Germinal center (tissue), 1 donor: ENCODE measurements at regions not wholly inside any gene's neighbourhood (a gene's known extent, or its start where the extent isn't known, plus 50 kb on each side); places are given as distances from the start of the nearest gene placed in this dataset.
A peak's percentile ranks its signal among the peaks of the same experiment; 100 is the strongest.
"Not testable (repeated sequence)": the region's sequence is repeated elsewhere in the genome, so short reads cannot be mapped to it uniquely, and the experiment has no call there.

Experiments used
- DNase-seq: peaks from one replicate; pipeline ENCODE4 v3.0.0; 2012; ENCODE audit warnings: mixed read lengths, low spot score

DNA sequence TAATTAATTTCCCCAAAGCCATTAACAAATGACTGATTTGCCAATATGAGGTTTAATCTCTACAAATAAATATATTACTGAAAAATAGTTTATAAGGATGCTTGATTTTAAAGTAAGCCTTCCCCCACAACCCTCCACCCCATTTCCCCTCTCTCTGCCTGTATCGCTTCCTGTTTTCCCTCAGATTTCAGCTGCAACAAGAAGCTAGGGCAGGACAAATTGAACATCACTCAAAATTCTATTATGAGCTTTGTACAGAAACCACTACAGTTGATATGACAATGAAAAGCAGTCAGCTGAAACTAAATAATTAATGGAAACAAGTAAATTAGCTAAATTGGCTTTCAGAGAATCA is 109.0 kb upstream of the SP4 start:
- no peak for DNase-seq

DNA sequence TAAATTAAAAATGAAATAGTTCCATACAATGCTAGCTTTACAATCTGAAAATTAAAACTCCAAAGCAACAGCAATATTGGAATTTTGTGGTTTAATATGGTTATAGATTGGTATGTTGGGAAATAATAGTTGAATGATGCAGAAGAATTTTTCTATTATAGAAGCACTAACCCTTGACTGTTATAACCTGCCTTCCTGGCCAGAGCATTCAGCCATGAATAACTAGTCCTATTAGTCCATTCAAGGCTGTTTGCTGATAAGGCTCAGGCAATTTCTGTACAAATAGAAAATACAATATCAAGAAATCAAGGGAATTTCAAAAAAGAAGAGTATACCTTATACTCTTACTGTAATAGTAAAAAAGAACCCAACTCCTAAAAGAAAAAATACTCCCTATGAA is 101.6 kb upstream of the SP4 start:
- no peak for DNase-seq

DNA sequence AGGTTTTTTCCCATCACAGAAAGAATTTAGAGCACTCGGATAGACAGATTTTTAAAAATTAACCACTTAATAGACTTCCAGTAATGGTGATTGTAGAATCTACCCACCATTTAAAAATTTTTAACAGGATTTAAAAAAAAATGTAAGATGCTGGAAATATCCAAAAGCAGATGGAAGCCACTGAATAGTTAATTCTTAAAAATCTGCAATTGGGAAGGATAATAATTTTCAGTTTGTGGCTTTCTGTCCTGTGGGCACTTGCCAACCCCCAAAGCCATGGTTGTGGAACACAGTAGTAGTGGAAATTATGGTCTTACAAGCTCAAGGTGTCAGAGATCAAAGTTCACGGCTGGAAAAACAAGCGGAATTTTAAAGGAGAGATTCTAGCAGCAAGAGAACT is 101.0 kb upstream of the SP4 start:
- no peak for DNase-seq

DNA sequence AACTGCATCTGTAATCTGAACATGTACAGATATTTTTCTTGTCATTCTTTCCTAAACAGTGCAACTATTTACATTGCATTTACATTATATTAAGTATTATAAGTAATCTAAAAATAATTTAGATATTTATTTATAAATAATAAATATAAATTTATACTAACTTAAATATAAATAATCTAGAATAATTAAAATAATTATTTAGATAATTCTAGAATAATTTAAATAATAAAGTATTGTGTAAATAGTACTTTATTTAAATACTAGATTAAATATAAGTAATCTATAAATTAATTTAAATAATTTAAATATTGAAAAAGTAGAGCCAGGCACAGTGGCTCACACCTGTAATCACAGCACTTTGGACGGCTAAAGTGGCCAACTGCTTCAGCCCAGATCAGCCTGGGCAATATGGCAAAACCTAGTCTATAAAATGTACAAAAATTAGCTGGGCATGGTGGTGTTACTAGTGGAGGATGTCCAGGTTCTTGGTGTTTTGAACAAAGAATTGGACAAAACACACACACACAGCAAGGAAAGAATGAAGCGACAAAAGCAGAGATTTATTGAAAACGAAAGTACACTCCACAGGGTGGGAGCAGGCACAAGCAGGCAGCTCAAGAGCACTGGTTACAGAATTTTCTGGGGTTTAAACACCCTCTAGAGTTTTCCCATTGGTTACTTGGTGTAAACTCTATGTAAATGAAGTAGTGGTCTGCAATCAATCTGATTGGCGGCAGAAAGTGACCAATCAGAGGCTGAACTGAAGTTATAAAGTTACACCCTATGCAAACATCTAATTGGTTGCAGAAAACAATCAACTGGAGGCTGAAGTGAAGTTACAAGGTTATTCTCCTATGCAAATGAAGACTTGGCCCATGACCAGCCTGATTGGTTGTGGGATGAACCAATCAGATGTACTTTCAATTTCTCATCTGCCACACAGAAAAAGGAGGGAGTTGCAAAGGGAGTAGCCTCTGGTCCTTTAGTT is 100.2 kb upstream of the SP4 start:
- DNase-seq, result no peak

DNA sequence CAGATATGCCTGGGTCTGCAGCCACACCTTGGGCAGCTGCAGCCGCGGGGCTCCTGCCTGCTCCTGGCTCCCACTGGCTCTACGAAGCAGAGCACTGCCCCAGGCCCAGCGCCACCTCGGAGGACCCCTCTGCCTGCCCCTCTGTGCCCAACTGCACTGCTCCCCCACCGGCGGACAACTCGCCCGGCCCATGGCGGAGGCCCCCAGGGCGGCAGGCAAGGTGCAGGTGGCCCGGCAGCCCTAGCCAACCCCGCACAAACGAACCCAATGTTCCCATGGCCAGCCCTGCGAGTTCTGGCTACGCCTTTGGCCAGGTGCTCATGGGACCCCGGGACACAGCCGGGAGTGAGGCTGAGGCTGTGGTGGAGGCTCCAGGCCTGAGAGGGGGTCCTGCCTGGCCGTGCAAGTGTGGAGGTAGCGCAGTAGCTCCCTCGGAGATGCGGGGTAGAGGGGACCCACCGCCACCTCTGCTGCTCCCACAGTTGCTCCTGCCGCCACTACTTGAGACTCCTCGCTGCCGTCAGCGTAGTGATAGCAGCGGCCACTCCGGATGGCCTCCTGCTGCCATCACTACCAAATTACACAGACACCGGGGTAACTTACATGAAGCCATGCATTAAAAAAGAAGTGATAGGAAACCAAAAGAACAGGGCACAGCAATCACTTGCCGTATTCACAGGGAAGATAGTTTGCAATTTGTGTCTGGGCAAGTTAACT is 97.3 kb upstream of the SP4 start:
- DNase-seq, result no peak

DNA sequence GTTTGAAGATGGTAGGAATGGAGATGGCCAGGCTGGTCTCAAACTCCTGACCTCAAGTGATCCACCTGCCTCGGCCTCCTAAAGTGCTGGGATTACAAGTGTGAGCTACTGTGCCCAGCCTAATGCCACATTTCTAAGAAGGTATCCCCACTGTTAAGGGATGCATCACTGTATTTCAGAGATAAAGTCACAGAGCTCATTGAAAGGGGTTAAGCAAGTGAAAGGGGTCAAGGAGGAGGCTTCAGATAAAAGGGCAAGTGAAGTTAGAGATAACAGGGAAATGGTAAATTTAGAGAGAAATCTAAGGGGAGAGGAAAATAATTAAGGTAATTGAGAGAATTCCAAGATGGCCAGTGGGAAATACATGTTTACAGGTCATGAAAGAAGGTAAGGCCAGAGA is 93.0 kb upstream of the SP4 start:
- no peak for DNase-seq

DNA sequence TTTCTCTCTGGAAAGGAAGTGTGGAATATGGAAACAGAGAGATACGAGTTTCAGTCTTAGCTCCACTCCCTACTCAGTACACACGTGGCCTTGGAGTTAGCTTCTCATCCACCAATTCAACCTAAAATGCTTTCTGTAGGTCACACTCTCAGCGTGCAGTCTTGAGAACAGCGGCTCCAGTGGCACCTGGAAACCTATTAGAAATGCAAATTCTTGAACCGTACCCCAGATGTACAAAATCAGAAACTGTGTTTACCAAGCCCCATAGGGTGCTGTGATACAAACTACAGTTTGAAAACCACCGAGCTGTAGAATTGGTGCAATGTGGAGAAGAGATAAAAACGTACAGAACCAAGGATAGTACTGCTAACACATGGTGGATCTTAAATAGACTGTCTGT is 91.1 kb upstream of the SP4 start:
- DNase-seq, result no peak

DNA sequence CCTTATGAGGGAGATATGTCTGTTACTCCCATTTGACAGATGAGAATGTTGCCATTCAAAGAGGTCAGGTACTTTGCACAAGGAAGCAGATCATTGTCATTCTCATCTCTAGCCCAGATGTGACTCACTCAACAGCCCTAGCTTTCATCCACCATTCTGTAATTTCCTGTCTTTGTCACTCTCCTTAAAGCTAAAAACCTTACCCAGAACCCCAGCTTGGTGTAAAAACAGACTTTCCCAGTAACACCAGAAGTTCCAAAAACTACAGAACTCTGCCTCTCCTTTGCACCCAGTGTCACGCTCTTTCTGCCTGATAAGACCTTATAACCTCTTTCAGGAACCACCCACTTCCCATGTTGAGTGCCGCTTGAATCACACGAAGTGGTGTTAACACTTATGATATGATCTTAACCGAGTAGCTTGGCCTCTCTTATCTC is 89.1 kb upstream of the SP4 start:
- DNase-seq, result no peak

DNA sequence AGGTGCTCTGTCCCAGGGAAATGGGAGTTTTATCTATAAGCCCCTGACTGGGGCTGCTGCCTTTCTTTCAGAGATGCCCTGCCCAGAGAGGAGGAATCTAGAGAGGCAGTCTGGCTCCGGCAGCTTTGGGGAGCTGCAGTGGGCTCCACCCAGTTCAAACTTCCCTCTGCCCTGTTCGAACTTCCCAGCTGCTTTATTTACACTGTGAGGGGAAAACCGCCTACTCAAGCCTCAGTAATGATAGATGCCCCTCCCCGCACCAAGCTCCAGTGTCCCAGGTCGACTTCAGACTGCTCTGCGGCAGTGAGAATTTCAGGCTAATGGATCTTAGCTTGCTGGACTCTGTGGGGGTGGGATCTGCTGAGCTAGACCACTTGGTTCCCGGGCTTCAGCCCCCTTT is 83.0 kb upstream of the SP4 start:
- not testable (repeated sequence) for DNase-seq

DNA sequence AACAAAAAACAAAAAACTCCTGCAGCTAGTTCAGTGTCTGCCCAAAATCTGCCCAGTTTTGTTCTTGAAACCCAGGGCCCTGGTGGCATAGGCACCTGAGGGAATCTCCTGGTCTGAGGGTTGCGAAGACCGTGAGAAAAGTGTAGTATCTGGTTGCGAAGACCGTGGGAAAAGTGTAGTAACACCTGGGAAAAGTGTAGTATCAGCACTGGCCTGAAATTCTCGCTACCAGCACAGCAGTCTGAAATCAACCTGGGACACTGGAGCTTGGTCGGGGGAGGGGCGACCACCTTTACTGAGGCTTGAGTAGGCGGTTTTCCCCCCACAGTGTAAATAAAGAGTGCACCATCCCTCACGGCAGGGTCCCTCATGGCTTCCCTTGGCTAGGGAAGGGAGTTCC is 82.5 kb upstream of the SP4 start:
- no peak for DNase-seq

DNA sequence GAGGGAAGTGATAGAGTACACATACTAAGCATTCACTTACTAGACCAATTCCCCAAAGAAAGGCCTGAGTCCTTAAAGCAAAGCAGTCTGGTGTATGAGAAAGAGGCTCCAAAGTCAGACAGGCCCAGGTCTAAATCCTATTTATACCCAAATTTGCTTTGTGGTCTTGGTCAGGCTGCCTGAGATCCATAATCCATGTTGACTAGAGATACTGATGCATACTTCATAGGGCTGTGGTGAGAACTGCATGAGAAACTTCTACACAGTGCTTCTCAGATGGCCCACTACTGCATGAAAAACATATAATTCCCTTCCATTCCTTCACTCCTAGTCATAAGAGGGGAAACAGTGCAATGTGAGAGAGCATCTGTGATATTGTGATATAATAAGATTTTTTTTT is 81.6 kb upstream of the SP4 start:
- DNase-seq, result no peak

DNA sequence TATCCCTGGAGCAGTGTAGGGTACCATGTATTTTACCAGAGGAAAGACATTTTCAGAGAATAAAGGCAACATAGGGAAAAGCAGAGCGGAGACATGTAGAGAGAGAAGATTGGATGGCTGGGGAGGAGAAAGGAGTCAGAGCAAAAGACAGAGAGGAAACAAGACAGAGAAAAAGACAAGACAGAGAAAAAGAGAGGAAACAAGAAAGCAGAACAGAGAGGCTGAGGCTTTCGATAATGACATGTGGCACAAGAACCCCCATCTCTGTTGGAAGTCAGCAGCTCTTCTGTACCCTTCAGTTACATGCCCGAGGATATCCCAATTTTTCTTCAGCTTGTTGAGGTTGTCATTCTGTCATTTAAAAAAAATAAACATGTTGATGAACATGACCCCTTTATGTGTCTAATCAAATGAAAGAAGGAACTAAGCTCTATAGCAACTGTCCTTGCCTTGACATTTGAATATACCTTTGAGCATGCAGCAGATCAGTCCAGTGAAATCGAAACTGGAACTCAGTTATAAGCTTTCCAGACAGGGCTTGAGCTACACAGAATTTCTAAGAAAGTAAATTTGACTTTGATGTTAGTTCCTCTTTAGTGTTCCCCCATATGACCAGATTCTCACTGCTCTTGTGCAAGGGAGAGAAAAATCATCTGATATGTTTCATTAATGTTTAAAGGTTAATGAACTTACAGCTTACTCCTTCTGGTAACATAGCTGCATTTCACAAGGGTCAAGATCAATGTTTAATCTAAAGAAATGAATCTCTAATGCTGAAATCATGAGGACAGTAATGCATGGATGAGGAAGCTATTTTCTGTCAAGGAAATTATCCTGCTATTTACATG is 75.1 kb upstream of the SP4 start:
- peak; percentile 69 for DNase-seq

DNA sequence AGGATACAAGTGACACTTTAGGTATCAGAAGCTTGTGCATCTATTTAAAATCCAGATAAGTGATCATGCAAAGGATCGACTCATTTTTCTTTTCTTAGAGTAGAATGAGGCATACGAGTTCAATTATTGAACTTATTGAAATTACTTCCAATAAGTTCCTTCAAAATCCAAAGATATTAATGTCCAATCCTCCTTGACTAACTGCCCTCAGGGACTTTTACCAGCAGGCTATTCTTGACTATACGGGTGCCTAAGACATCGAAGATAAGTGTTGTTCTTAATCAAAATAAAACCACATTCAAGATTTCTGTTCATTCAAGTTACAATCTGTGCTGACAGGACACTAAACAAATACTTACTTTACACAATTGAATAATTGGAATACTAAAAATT is 74.5 kb upstream of the SP4 start:
- DNase-seq, result no peak

DNA sequence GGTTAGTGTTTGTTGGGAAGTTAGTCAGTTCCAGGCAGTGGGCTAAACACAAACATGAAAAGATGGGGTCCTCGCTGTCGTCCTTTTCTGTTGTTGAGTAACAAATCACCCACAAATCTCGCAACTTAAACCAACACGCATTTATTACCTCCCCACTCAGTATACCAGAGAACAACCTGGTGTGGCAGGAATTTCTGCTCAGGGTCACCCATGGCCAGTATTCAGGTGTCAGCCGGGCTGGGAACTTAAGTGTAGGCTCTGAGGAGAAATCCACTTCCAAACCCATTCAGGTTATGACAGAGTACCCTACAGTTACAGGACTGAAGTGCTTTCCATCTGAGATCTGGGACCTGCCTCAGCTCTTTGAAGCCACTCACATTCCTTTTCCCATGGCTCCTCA is 73.6 kb upstream of the SP4 start:
- no peak for DNase-seq

DNA sequence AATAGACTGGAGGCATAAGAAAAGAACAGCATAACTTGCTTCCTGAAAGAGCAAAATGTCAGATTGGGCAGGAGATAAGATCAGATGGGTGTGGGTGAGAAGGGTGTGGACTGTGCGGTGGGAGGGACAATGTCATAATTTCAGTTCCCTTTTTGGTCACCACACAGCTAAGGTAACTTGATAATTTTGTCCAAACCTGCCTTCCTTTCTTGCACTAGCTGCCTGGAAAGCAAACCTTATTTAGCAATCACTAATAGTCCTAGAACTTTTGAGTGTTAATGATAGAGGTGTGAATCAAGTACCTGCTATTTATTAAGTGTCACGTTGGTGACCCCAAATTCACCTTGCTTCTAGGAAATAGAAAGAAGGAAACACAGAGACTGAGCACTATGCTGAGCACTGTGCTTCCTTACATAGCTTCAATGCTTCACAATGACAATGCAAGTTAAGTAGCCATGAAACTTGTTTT is 72.4 kb upstream of the SP4 start:
- DNase-seq, result peak; percentile 54

DNA sequence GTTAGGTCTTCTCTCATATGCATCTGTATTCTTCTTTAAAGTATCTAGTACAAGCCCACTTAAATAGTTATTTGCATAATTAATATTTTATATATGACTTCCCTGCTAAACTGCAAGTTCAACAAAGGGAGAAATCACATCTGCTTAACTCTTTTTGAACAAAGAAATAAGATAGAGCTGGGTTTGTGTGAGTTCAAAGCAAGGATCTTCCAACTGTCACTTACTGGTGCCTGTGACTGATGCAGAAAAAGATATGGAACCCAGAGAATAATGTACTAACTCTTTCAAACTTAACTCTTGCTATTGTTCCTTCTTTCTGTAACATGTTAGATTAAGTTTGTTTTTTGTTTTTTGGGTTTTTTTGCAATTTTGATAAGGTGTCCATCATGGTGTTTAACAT is 71.3 kb upstream of the SP4 start:
- DNase-seq, result no peak

DNA sequence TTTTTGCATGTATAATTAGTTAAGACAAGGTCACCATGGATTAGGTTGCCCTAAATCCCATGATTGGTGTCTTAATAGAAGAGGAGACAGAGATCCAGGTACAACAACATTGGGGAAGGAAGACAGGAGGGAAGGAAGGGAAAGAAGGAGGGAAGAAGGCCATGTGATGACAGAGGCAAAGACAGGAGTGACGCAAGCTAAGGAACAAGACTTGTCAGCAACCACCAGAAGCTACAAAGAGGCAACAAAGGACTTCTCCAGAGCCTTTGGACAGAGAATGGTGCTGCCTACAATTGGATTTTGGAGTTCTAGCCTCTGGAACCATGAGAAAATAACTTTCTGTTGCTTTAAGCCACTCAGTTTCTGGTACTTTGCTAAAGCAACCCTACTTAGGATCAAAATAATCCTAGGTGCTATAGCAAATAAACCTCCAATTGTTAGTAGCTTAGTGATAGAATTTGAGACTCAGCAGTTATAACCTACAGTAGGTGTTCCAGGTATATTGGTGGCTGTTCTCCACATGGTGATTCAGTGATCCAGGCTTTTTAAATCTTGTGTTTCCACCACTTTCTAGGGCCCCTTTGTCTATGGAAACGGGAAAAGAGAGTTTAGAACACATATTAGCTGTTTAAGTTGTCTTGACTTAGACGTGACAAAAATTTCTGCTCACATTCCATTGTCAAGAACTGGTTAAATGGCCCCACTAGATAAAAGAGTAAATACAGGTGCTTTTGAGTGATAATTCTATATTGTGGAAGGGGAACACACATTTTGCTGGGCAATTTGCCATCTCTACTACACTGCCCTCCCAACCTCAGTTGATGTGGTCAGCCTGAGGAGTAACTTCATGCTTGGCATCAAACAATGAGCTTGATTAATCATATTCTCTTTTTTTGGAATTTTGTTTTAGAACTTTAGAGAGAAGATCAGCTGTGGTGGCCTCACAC is 70.5 kb upstream of the SP4 start:
- DNase-seq, result no peak

DNA sequence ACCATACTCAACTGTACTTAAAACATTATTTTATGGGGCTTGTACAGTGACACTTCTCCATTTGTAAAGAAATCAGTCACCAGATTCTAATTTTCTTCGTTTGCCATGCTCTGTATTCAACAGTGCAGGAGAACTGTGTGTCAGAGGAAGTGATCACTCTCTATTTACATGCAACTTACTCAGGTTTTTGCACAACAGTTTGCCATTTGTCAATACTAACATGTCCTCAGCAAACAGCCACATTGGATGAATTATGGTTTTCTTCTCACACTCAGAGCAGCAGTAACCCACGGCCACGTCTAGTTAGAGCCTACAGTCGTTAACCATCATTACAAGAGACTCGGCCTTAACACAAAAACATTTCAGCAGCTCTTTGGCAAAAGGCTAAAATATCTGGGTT is 69.2 kb upstream of the SP4 start:
- no peak for DNase-seq

DNA sequence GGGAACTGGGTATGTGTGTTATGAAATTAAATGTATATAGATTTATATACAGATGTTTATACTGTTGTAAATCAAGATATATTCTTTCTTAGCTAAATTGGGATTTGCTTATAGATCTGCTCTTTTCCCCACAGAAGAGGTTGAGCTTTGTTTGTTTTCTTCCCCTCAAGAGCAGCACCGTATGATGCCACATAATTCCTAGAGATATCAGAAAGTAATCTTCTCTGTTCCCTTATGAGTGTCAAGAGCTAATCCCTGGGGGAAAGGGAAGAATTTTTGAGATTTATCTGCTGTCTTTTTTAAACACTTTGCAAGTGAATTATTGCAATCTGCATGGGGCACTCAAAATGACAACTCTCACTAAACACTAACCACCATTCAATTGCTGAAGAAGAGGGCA is 68.7 kb upstream of the SP4 start:
- DNase-seq, result no peak

DNA sequence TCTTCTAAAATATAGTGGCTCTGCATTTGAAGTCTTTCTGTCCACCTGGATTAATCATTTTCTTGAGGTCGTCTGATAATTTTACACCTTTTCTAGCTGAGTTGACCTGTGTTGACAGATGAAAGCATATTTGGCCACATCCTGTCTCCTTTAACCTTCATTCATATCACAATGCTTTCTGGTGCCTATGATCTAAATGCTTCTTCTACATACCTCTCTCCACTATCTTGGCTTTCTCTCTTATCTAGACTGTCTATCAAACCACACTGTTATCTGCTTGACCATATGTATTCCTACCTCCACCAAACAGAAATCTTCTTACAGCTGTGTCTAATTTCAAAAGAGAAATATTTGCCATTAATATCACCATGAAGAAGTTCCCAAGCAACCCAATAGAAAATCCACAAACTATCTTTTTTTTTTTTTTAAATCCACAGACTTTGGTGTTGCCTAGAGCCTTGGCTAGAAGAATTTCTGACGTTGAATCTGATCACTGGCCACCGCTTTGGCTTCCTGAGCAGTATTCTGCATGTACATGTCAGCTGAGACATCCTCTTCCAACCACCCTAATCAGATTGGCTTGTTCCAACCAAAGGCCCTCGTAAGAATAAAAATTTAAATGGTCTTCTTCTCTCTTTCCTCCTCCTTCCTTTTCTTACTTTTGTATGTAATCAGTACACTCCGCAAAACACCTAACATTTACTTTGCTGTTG is 66.3 kb upstream of the SP4 start:
- no peak for DNase-seq

DNA sequence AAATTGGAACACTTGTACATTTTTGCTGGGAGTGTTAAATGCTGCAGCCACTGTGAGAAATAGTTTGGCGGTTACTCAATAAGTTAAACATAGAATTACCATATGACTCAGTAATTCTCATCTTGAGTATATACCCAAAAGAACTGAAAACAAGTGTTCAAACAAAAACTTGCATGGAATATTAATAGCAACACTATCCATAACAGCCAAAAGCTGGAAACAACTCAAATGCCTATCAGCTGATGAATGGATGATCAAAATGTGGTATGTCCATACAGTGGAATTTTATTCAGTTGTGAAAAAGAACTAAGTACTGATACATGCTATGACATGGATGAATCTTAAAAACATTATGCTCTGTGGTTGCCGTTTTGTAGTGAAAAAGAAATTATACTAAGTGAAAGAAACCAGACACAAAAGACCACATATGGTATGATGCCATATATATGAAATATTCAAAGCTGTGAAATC is 63.0 kb upstream of the SP4 start:
- no peak for DNase-seq
